ENCODE measurements at regions not wholly inside any gene's neighbourhood (a gene's known extent, or its start where the extent isn't known, plus 50 kb on each side); places are given as distances from the start of the nearest gene placed in this dataset.

- H3K4me3 ChIP-seq (ENCODE audit: low read depth, low read length) = no peak overlapping the region
- no peak for DNase-seq (ENCODE audit: low read depth)
- H3K27me3 ChIP-seq (ENCODE audit: control insufficient read depth, insufficient read depth, low read length) = no peaks in the 10 kb centered on the region
- no peaks in the 10 kb centered on the region for H3K36me3 ChIP-seq (ENCODE audit: control insufficient read depth, insufficient read depth, low read length)
- TF ChIP-seq CTCF (IDR thresholded peaks at IDR 0.05; ENCODE audit: insufficient read depth, low read length, poor library complexity, severe bottlenecking) = no peak
These were observed 479.1 kb upstream of the NCAM2 start for GRCh38 chr21:20519076-20519475.

GRCh38 chr21:20522611-20523010 is 475.6 kb upstream of the NCAM2 start:
- Histone ChIP-seq H3K27me3 (ENCODE audit: control insufficient read depth, insufficient read depth, low read length) (no peaks in the 10 kb centered on the region), H3K4me3 (ENCODE audit: low read depth, low read length) (no peak overlapping the region), H3K36me3 (ENCODE audit: control insufficient read depth, insufficient read depth, low read length) (no peaks in the 10 kb centered on the region)
- TF ChIP-seq CTCF (IDR thresholded peaks at IDR 0.05; ENCODE audit: insufficient read depth, low read length, poor library complexity, severe bottlenecking) = no peak
- no peak for DNase-seq (ENCODE audit: low read depth)

GRCh38 chr21:20523191-20523590 is 475.0 kb upstream of the NCAM2 start:
- no peaks in the 10 kb centered on the region for H3K36me3 ChIP-seq (ENCODE audit: control insufficient read depth, insufficient read depth, low read length)
- DNase-seq (ENCODE audit: low read depth) = no peak
- H3K27me3 ChIP-seq (ENCODE audit: control insufficient read depth, insufficient read depth, low read length) = no peaks in the 10 kb centered on the region
- H3K4me3 ChIP-seq (ENCODE audit: low read depth, low read length) = no peak overlapping the region
- TF ChIP-seq CTCF (IDR thresholded peaks at IDR 0.05; ENCODE audit: insufficient read depth, low read length, poor library complexity, severe bottlenecking) = no peak

- H3K4me3 ChIP-seq (ENCODE audit: low read depth, low read length) = no peak overlapping the region
- no peaks in the 10 kb centered on the region for H3K27me3 ChIP-seq (ENCODE audit: control insufficient read depth, insufficient read depth, low read length)
- DNase-seq (ENCODE audit: low read depth) = no peak
- H3K36me3 ChIP-seq (ENCODE audit: control insufficient read depth, insufficient read depth, low read length) = no peaks in the 10 kb centered on the region
- no peak for TF ChIP-seq CTCF (IDR thresholded peaks at IDR 0.05; ENCODE audit: insufficient read depth, low read length, poor library complexity, severe bottlenecking)
These were observed 470.3 kb upstream of the NCAM2 start for GRCh38 chr21:20527731-20528460.

- Histone ChIP-seq H3K36me3 (ENCODE audit: control insufficient read depth, insufficient read depth, low read length) (no peaks in the 10 kb centered on the region), H3K27me3 (ENCODE audit: control insufficient read depth, insufficient read depth, low read length) (no peaks in the 10 kb centered on the region), H3K4me3 (ENCODE audit: low read depth, low read length) (no peak overlapping the region)
- TF ChIP-seq CTCF (IDR thresholded peaks at IDR 0.05; ENCODE audit: insufficient read depth, low read length, poor library complexity, severe bottlenecking) = no peak
- no peak for DNase-seq (ENCODE audit: low read depth)
These were observed 461.1 kb upstream of the NCAM2 start for GRCh38 chr21:20537130-20537529.
